ENCODE measurements at regions not wholly inside any gene's neighbourhood (a gene's known extent, or its start where the extent isn't known, plus 50 kb on each side); places are given as distances from the start of the nearest gene placed in this dataset.
"Not testable (repeated sequence)": the region's sequence is repeated elsewhere in the genome, so short reads cannot be mapped to it uniquely, and the experiment has no call there.

- H3K27ac ChIP-seq (ENCODE audit: low read depth, low read length); H3K9me3 Mint-ChIP-seq; ATAC-seq; H3K27me3 ChIP-seq (ENCODE audit: control insufficient read depth in 2 of 2, insufficient read depth in 2 of 2, low read length in 2 of 2); H3K27ac Mint-ChIP-seq; H3K9me3 ChIP-seq (ENCODE audit: control insufficient read depth in 2 of 3, low read length in 3 of 3); H3K36me3 Mint-ChIP-seq; DNase-seq; H3K36me3 ChIP-seq (ENCODE audit: control insufficient read depth in 2 of 3, insufficient read depth in 3 of 3, low read length in 3 of 3); intact Hi-C loops (cut with micrococcal nuclease); POLR2A ChIA-PET; H3K27me3 Mint-ChIP-seq; H3K4me1 Mint-ChIP-seq; H3K4me3 Mint-ChIP-seq; H3K4me1 ChIP-seq (ENCODE audit: control insufficient read depth in 2 of 2, insufficient read depth in 2 of 2, low read length in 2 of 2); CTCF ChIA-PET; H3K4me3 ChIP-seq (ENCODE audit: low read length): not testable (repeated sequence)
Measured at GRCh38 chr11:89571706-89572105, 80.5 kb upstream of the NOX4 start.

- H3K4me1 ChIP-seq (ENCODE audit: control insufficient read depth in 2 of 2, insufficient read depth in 2 of 2, low read length in 2 of 2); ATAC-seq; H3K36me3 Mint-ChIP-seq; POLR2A ChIA-PET; H3K4me1 Mint-ChIP-seq; DNase-seq; intact Hi-C loops (cut with micrococcal nuclease); H3K27ac ChIP-seq (ENCODE audit: low read depth, low read length); H3K4me3 Mint-ChIP-seq; H3K36me3 ChIP-seq (ENCODE audit: control insufficient read depth in 2 of 3, insufficient read depth in 3 of 3, low read length in 3 of 3); CTCF ChIA-PET; H3K4me3 ChIP-seq (ENCODE audit: low read length); H3K9me3 ChIP-seq (ENCODE audit: control insufficient read depth in 2 of 3, low read length in 3 of 3); H3K27ac Mint-ChIP-seq; H3K27me3 ChIP-seq (ENCODE audit: control insufficient read depth in 2 of 2, insufficient read depth in 2 of 2, low read length in 2 of 2); H3K9me3 Mint-ChIP-seq: not testable (repeated sequence)
- H3K27me3 Mint-ChIP-seq, result peaks cover 0 to 11% (median 0%) of the 10 kb centered on the region in 5 donors
Measured at GRCh38 chr11:89575846-89576245, 84.7 kb upstream of the NOX4 start.

- CTCF ChIA-PET; H3K4me1 Mint-ChIP-seq; H3K36me3 Mint-ChIP-seq; H3K4me1 ChIP-seq (ENCODE audit: control insufficient read depth in 2 of 2, insufficient read depth in 2 of 2, low read length in 2 of 2); H3K9me3 Mint-ChIP-seq; intact Hi-C loops (cut with micrococcal nuclease); H3K27ac Mint-ChIP-seq; ATAC-seq; H3K27ac ChIP-seq (ENCODE audit: low read depth, low read length); H3K36me3 ChIP-seq (ENCODE audit: control insufficient read depth in 2 of 3, insufficient read depth in 3 of 3, low read length in 3 of 3); H3K27me3 ChIP-seq (ENCODE audit: control insufficient read depth in 2 of 2, insufficient read depth in 2 of 2, low read length in 2 of 2); H3K4me3 ChIP-seq (ENCODE audit: low read length); H3K4me3 Mint-ChIP-seq; POLR2A ChIA-PET; H3K9me3 ChIP-seq (ENCODE audit: control insufficient read depth in 2 of 3, low read length in 3 of 3); DNase-seq: not testable (repeated sequence)
- H3K27me3 Mint-ChIP-seq, result peaks cover 0 to 10% (median 0%) of the 10 kb centered on the region in 5 donors
Measured at GRCh38 chr11:89577428-89577827, 86.3 kb upstream of the NOX4 start.

GRCh38 chr11:89583580-89583979, 92.4 kb upstream of the NOX4 start:
- Mint-ChIP-seq H3K27ac (no peak overlapping the region), H3K36me3 (no peaks in the 10 kb centered on the region), H3K4me1 (no peaks in the 10 kb centered on the region), H3K9me3 (peaks cover 0 to 4% (median 0%) of the 10 kb centered on the region in 11 donors), H3K4me3 (no peak overlapping the region), H3K27me3 (peaks cover 0 to 6% (median 0%) of the 10 kb centered on the region in 5 donors)
- H3K4me3 ChIP-seq (ENCODE audit: low read length), result no peak overlapping the region
- DNase-seq (no peak), ATAC-seq (no peak)
- ChIA-PET CTCF (no interaction called here), POLR2A (no interaction called here)
- H3K4me1 ChIP-seq (ENCODE audit: control insufficient read depth in 2 of 2, insufficient read depth in 2 of 2, low read length in 2 of 2), result no peaks in the 10 kb centered on the region
- intact Hi-C loops (cut with micrococcal nuclease), result no loop called here
- H3K27me3 ChIP-seq (ENCODE audit: control insufficient read depth in 2 of 2, insufficient read depth in 2 of 2, low read length in 2 of 2), result no peaks in the 10 kb centered on the region
- no peaks in the 10 kb centered on the region for H3K9me3 ChIP-seq (ENCODE audit: control insufficient read depth in 2 of 3, low read length in 3 of 3)
- no peaks in the 10 kb centered on the region for H3K36me3 ChIP-seq (ENCODE audit: control insufficient read depth in 2 of 3, insufficient read depth in 3 of 3, low read length in 3 of 3)
- no peak overlapping the region for H3K27ac ChIP-seq (ENCODE audit: low read depth, low read length)

- not testable (repeated sequence) for ATAC-seq
Measured at GRCh38 chr11:89585046-89585445, 93.9 kb upstream of the NOX4 start.

GRCh38 chr11:89585471-89585870, 94.3 kb upstream of the NOX4 start:
- H3K27me3 ChIP-seq (ENCODE audit: control insufficient read depth in 2 of 2, insufficient read depth in 2 of 2, low read length in 2 of 2); H3K4me1 ChIP-seq (ENCODE audit: control insufficient read depth in 2 of 2, insufficient read depth in 2 of 2, low read length in 2 of 2); H3K4me3 ChIP-seq (ENCODE audit: low read length); DNase-seq; H3K27me3 Mint-ChIP-seq; H3K9me3 Mint-ChIP-seq; H3K4me3 Mint-ChIP-seq; H3K36me3 ChIP-seq (ENCODE audit: control insufficient read depth in 2 of 3, insufficient read depth in 3 of 3, low read length in 3 of 3); H3K4me1 Mint-ChIP-seq; ATAC-seq; H3K36me3 Mint-ChIP-seq; H3K27ac Mint-ChIP-seq; H3K27ac ChIP-seq (ENCODE audit: low read depth, low read length); POLR2A ChIA-PET; intact Hi-C loops (cut with micrococcal nuclease); H3K9me3 ChIP-seq (ENCODE audit: control insufficient read depth in 2 of 3, low read length in 3 of 3); CTCF ChIA-PET: not testable (repeated sequence)

More at GRCh38 chr11:89585046-89585445, 93.9 kb upstream of the NOX4 start:
- CTCF ChIA-PET; H3K36me3 Mint-ChIP-seq; POLR2A ChIA-PET; DNase-seq; H3K4me1 ChIP-seq (ENCODE audit: control insufficient read depth in 2 of 2, insufficient read depth in 2 of 2, low read length in 2 of 2); H3K4me3 Mint-ChIP-seq; intact Hi-C loops (cut with micrococcal nuclease); H3K4me3 ChIP-seq (ENCODE audit: low read length); H3K4me1 Mint-ChIP-seq; H3K9me3 Mint-ChIP-seq; H3K9me3 ChIP-seq (ENCODE audit: control insufficient read depth in 2 of 3, low read length in 3 of 3); H3K27me3 ChIP-seq (ENCODE audit: control insufficient read depth in 2 of 2, insufficient read depth in 2 of 2, low read length in 2 of 2); H3K27ac Mint-ChIP-seq; H3K27ac ChIP-seq (ENCODE audit: low read depth, low read length); H3K36me3 ChIP-seq (ENCODE audit: control insufficient read depth in 2 of 3, insufficient read depth in 3 of 3, low read length in 3 of 3); H3K27me3 Mint-ChIP-seq: not testable (repeated sequence)

GRCh38 chr11:89589413-89589812, 98.2 kb upstream of the NOX4 start:
- H3K27me3 Mint-ChIP-seq; H3K9me3 ChIP-seq (ENCODE audit: control insufficient read depth in 2 of 3, low read length in 3 of 3); DNase-seq; H3K4me3 Mint-ChIP-seq; POLR2A ChIA-PET; H3K36me3 Mint-ChIP-seq; H3K9me3 Mint-ChIP-seq; H3K27me3 ChIP-seq (ENCODE audit: control insufficient read depth in 2 of 2, insufficient read depth in 2 of 2, low read length in 2 of 2); H3K4me1 Mint-ChIP-seq; H3K27ac Mint-ChIP-seq; ATAC-seq; CTCF ChIA-PET; H3K27ac ChIP-seq (ENCODE audit: low read depth, low read length); H3K4me1 ChIP-seq (ENCODE audit: control insufficient read depth in 2 of 2, insufficient read depth in 2 of 2, low read length in 2 of 2); H3K4me3 ChIP-seq (ENCODE audit: low read length); H3K36me3 ChIP-seq (ENCODE audit: control insufficient read depth in 2 of 3, insufficient read depth in 3 of 3, low read length in 3 of 3); intact Hi-C loops (cut with micrococcal nuclease): not testable (repeated sequence)
